Heart left ventricle (tissue), 13 donors: ENCODE measurements at regions not wholly inside any gene's neighbourhood (a gene's known extent, or its start where the extent isn't known, plus 50 kb on each side); places are given as distances from the start of the nearest gene placed in this dataset.

Experiments used
- POLR2A ChIP-seq, 2 donors: fragments of 450-650 bp; IDR thresholded peaks; one replicate each; pipeline ENCODE4 v1.6.1; 2017; ENCODE audit warnings: antibody characterized with exemption in 2 of 2, mild to moderate bottlenecking in 2 of 2, moderate library complexity in 2 of 2
- TF ChIP-seq, protein P1 (sequence below), 12 donors: fragments of 200-600 bp; sonication (generic) in 4 of 12; IDR thresholded peaks; one replicate each; pipeline versions ENCODE4 v1.5.0 to v1.8.0; 2018 to 2022; ENCODE audit warnings: antibody characterized with exemption in 12 of 12, mild to moderate bottlenecking in 5 of 12
- donor health status: ischemic (EF 13 %, LVEDD 7.1; RV severe dilation, severe dysfunction).
- donor health status: DM: no; HTN: yes; CAD: no.
- donor health status: DM: no; HTN: no; CAD: no.
- donor health status: ischemic (EF 25% LVEDD 6.9; RV normal size, moderate dysfunction).
- donor health status: ischemic (EF 25% LVEDD 5.7; RV mildly dilated, moderate dysfunction).
- donor health status: ischemic (EF 35%, LVEDD 5.7; RV mildly dilated, moderate dysfunction).
- donor health status: nonischemic (EF 11% LVEDD 7.7; RV severe dilation, severe dysfunction).
- donor health status: DM: yes; HTN: yes; CAD: no.
- donor health status: PGD.
- donor health status: ischemic (EF 29% LVEDD 5.4; RV normal size, mild dysfunction).
- donor health status: nonischemic (EF 23%, LVEDD 6.1; RV moderate dilation, normal function).

DNA sequence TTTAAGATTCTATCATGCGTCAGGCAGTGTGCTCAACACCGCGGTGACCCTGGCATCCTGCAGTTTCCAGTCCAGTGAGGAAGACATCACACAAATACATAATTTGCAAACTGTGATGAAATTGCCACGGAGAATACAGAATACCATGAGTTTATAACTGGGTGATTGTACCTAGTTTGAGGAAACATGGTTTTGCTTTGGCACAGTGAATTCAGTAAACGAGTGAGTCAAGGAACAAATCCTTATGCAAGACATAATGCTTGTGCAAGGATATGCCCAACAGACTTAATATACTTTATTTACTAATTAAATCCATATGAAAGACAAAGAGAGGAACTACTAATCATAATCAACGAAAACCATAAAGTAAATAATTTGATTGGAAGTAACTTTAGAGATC, 311.8 kb upstream of the TMTC1 start:
- TF ChIP-seq, protein P1, sequence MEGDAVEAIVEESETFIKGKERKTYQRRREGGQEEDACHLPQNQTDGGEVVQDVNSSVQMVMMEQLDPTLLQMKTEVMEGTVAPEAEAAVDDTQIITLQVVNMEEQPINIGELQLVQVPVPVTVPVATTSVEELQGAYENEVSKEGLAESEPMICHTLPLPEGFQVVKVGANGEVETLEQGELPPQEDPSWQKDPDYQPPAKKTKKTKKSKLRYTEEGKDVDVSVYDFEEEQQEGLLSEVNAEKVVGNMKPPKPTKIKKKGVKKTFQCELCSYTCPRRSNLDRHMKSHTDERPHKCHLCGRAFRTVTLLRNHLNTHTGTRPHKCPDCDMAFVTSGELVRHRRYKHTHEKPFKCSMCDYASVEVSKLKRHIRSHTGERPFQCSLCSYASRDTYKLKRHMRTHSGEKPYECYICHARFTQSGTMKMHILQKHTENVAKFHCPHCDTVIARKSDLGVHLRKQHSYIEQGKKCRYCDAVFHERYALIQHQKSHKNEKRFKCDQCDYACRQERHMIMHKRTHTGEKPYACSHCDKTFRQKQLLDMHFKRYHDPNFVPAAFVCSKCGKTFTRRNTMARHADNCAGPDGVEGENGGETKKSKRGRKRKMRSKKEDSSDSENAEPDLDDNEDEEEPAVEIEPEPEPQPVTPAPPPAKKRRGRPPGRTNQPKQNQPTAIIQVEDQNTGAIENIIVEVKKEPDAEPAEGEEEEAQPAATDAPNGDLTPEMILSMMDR (IDR thresholded peaks at IDR 0.05): no peak
- no peak for TF ChIP-seq POLR2A (IDR thresholded peaks at IDR 0.05)
